Neural cell (in vitro differentiated cells): ENCODE measurements at regions not wholly inside any gene's neighbourhood (a gene's known extent, or its start where the extent isn't known, plus 50 kb on each side); places are given as distances from the start of the nearest gene placed in this dataset.

Experiments used
- H2AFZ ChIP-seq: fragments of 200-600, 300-800 bp; sonication (generic), shearing (Covaris generic); 2 replicates; pipeline ENCODE4 v1.6.0; 2014; ENCODE audit warnings: low read depth, mild to moderate bottlenecking, antibody characterized with exemption, low read length, moderate library complexity
- H3F3A ChIP-seq: fragments of 200-600 bp; shearing (Covaris generic); 2 replicates; pipeline ENCODE4 v1.6.1; 2016; ENCODE audit warnings: mild to moderate bottlenecking, moderate library complexity, mixed read lengths, antibody characterized with exemption, low read length; ENCODE audit not compliant: insufficient read depth, poor library complexity, severe bottlenecking
- H3K27ac ChIP-seq: fragments of 200-600, 300-800 bp; sonication (generic), shearing (Covaris generic); 2 replicates; pipeline ENCODE4 v1.5.1; 2014; ENCODE audit warnings: mild to moderate bottlenecking, low read length, moderate library complexity
- H3K27me3 ChIP-seq: fragments of 300-800, 200-600 bp; sonication (generic), shearing (Covaris generic); 2 replicates; pipeline ENCODE4 v1.6.0; 2014; ENCODE audit warnings: mild to moderate bottlenecking, low read depth, low read length, moderate library complexity; ENCODE audit not compliant: insufficient read depth
- H3K36me3 ChIP-seq: fragments of 300-800, 200-600 bp; sonication (generic), shearing (Covaris generic); 2 replicates; pipeline ENCODE4 v1.5.1; 2014; ENCODE audit warnings: mild to moderate bottlenecking, antibody characterized with exemption, low read length, moderate library complexity; ENCODE audit not compliant: insufficient read depth
- H3K4me2 ChIP-seq: fragments of 300-800, 200-600 bp; sonication (generic), shearing (Covaris generic); 2 replicates; pipeline ENCODE4 v1.6.0; 2014; ENCODE audit warnings: mild to moderate bottlenecking, low read length
- H3K4me3 ChIP-seq: fragments of 300-800, 200-600 bp; sonication (generic), shearing (Covaris generic); 2 replicates; pipeline ENCODE4 v1.5.1; 2014; ENCODE audit warnings: mild to moderate bottlenecking, low read length, moderate library complexity
- H3K79me2 ChIP-seq: fragments of 200-600 bp; shearing (Covaris generic); replicated peaks from 2 replicates; pipeline ENCODE4 v1.6.0; 2014; ENCODE audit warnings: mild to moderate bottlenecking, low read length, moderate library complexity; ENCODE audit not compliant: insufficient read depth
- H3K9ac ChIP-seq: fragments of 300-800, 200-600 bp; sonication (generic), shearing (Covaris generic); 2 replicates; pipeline ENCODE4 v1.6.1; 2016; ENCODE audit warnings: mild to moderate bottlenecking, low read length, mixed read lengths
- H3K9me2 ChIP-seq: fragments of 200-600 bp; shearing (Covaris generic); 2 replicates; pipeline ENCODE4 v1.6.1; 2016; ENCODE audit warnings: mild to moderate bottlenecking, low read length, mixed read lengths; ENCODE audit not compliant: insufficient read depth
- H3K9me3 ChIP-seq: fragments of 200-600, 300-800 bp; sonication (generic), shearing (Covaris generic); 2 replicates; pipeline ENCODE4 v1.6.1; 2016; ENCODE audit warnings: mild to moderate bottlenecking, mixed run types, low read length, moderate library complexity, mixed read lengths
- H4K20me1 ChIP-seq: fragments of 200-600 bp; shearing (Covaris generic); 2 replicates; pipeline ENCODE4 v1.6.1; 2016; ENCODE audit warnings: mild to moderate bottlenecking, mixed run types; ENCODE audit not compliant: insufficient read depth
- CTCF ChIP-seq: fragments of 450-650 bp; IDR thresholded peaks from 2 replicates; pipeline ENCODE4 v1.5.1; 2014; ENCODE audit warnings: antibody characterized with exemption, mild to moderate bottlenecking, moderate library complexity; ENCODE audit not compliant: poor library complexity, severe bottlenecking
- EP300 ChIP-seq: fragments of 450-650 bp; conservative IDR thresholded peaks from 2 replicates; pipeline ENCODE4 v1.6.1; 2014; ENCODE audit warnings: antibody characterized with exemption, mild to moderate bottlenecking, moderate library complexity; ENCODE audit not compliant: poor library complexity, severe bottlenecking
- EZH2 ChIP-seq: fragments of 200-600, 300-800 bp; shearing (Covaris generic), sonication (generic); IDR thresholded peaks from 2 replicates; pipeline ENCODE4 v1.6.1; 2014; ENCODE audit warnings: antibody characterized with exemption, low read length, borderline replicate concordance, mild to moderate bottlenecking; ENCODE audit not compliant: insufficient read depth, poor library complexity, severe bottlenecking
- MXI1 ChIP-seq: fragments of 450-650 bp; conservative IDR thresholded peaks from 2 replicates; pipeline ENCODE4 v1.6.1; 2014; ENCODE audit warnings: antibody characterized with exemption, mild to moderate bottlenecking; ENCODE audit not compliant: poor library complexity, severe bottlenecking
- POLR2AphosphoS5 ChIP-seq: IDR thresholded peaks from 2 replicates; pipeline ENCODE4 v1.6.1; 2012
- RAD21 ChIP-seq: fragments of 450-650 bp; conservative IDR thresholded peaks from 2 replicates; pipeline ENCODE4 v1.6.1; 2014; ENCODE audit warnings: antibody characterized with exemption, mild to moderate bottlenecking, moderate library complexity
- REST ChIP-seq: IDR thresholded peaks from 2 replicates; pipeline ENCODE4 v1.6.1; 2012; ENCODE audit warnings: borderline replicate concordance
- SMC3 ChIP-seq: fragments of 450-650 bp; conservative IDR thresholded peaks from 2 replicates; pipeline ENCODE4 v1.6.1; 2014; ENCODE audit warnings: antibody characterized with exemption, mild to moderate bottlenecking, moderate library complexity; ENCODE audit not compliant: poor library complexity
- TAF1 ChIP-seq: IDR thresholded peaks from 2 replicates; pipeline ENCODE4 v1.6.1; 2012; ENCODE audit warnings: low read depth

- no peak overlapping the region for H3K4me2 ChIP-seq
- no peaks in the 10 kb centered on the region for H3K9me2 ChIP-seq
- H3F3A ChIP-seq: no peaks in the 10 kb centered on the region
- H3K9ac ChIP-seq: no peak overlapping the region
- H3K27me3 ChIP-seq: no peaks in the 10 kb centered on the region
- H3K36me3 ChIP-seq: no peaks in the 10 kb centered on the region
- H3K27ac ChIP-seq: no peak overlapping the region
- H3K4me3 ChIP-seq: no peak overlapping the region
- H3K79me2 ChIP-seq: no peaks in the 10 kb centered on the region
- TF ChIP-seq MXI1: no peak
- TF ChIP-seq EZH2: no peak
- no peak for TF ChIP-seq RAD21
- no peak for TF ChIP-seq TAF1
- no peak for TF ChIP-seq REST
- TF ChIP-seq POLR2AphosphoS5: no peak
- TF ChIP-seq SMC3: no peak
- TF ChIP-seq CTCF: no peak
- TF ChIP-seq EP300: no peak
- H3K9me3 ChIP-seq: no peaks in the 10 kb centered on the region
- H4K20me1 ChIP-seq: no peaks in the 10 kb centered on the region
- no peak overlapping the region for H2AFZ ChIP-seq
These were observed 481.0 kb upstream of the TNP1 start for GRCh38 chr2:217340899-217341298.

- Histone ChIP-seq H3K4me3 (no peak overlapping the region), H3K36me3 (no peaks in the 10 kb centered on the region), H3K9me3 (no peaks in the 10 kb centered on the region), H3K9ac (no peak overlapping the region), H3F3A (no peaks in the 10 kb centered on the region), H3K79me2 (no peaks in the 10 kb centered on the region), H4K20me1 (no peaks in the 10 kb centered on the region), H3K9me2 (no peaks in the 10 kb centered on the region), H2AFZ (no peak overlapping the region), H3K27me3 (no peaks in the 10 kb centered on the region), H3K4me2 (no peak overlapping the region), H3K27ac (no peak overlapping the region)
- TF ChIP-seq MXI1 (no peak), EZH2 (no peak), POLR2AphosphoS5 (no peak), CTCF (no peak), EP300 (no peak), RAD21 (no peak), SMC3 (no peak), TAF1 (no peak), REST (no peak)
These were observed 480.3 kb upstream of the TNP1 start for GRCh38 chr2:217340176-217340575.
